GM23338 (cell line): ENCODE measurements at regions not wholly inside any gene's neighbourhood (a gene's known extent, or its start where the extent isn't known, plus 50 kb on each side); places are given as distances from the start of the nearest gene placed in this dataset.

ENCODE experiments used
- ATAC-seq: fragments of 200-7000 bp; cut with Tn5 transposase; 3 replicates; pipeline ENCODE4 v1.9.1; 2020
- DNase-seq: peaks from one replicate; pipeline ENCODE4 v3.0.0-alpha.2; 2015; ENCODE audit warnings: low spot score
- H2AFZ ChIP-seq: fragments of 200-600 bp; sonication (generic); 2 replicates; pipeline ENCODE4 v1.8.0; 2016; ENCODE audit warnings: antibody characterized with exemption, mild to moderate bottlenecking, moderate library complexity
- H3F3A ChIP-seq: fragments of 200-600 bp; sonication (generic); replicated peaks from 2 replicates; pipeline ENCODE4 v1.8.0; 2017; ENCODE audit warnings: antibody characterized with exemption, mixed run types, low read depth
- H3K27ac ChIP-seq: fragments of 200-600 bp; sonication (generic); 2 replicates; pipeline ENCODE4 v1.6.1; 2016; ENCODE audit warnings: low read depth
- H3K27me3 ChIP-seq: fragments of 200-600 bp; sonication (generic); 2 replicates; pipeline ENCODE4 v1.8.0; 2016; ENCODE audit warnings: mild to moderate bottlenecking, mixed run types, moderate library complexity; ENCODE audit not compliant: insufficient read depth
- H3K36me3 ChIP-seq: fragments of 200-600 bp; sonication (generic); 2 replicates; pipeline ENCODE4 v1.8.0; 2016; ENCODE audit warnings: mild to moderate bottlenecking; ENCODE audit not compliant: insufficient read depth
- H3K4me1 ChIP-seq: fragments of 200-600 bp; sonication (generic); 2 replicates; pipeline ENCODE4 v1.8.0; 2016; ENCODE audit warnings: mild to moderate bottlenecking, moderate library complexity; ENCODE audit not compliant: insufficient read depth
- H3K4me2 ChIP-seq: fragments of 200-600 bp; sonication (generic); 2 replicates; pipeline ENCODE4 v1.7.1; 2017; ENCODE audit warnings: mixed run types
- H3K4me3 ChIP-seq: fragments of 200-600 bp; sonication (generic); 2 replicates; pipeline ENCODE4 v1.6.1; 2016; ENCODE audit warnings: mixed run types
- H3K79me2 ChIP-seq: fragments of 200-600 bp; sonication (generic); replicated peaks from 2 replicates; pipeline ENCODE4 v1.8.0; 2017; ENCODE audit warnings: mild to moderate bottlenecking; ENCODE audit not compliant: insufficient read depth
- H3K9me2 ChIP-seq: fragments of 200-600 bp; sonication (generic); 2 replicates; pipeline ENCODE4 v1.8.0; 2017; ENCODE audit not compliant: insufficient read depth
- H4K20me1 ChIP-seq: fragments of 200-600 bp; sonication (generic); replicated peaks from 2 replicates; pipeline ENCODE4 v1.8.0; 2017; ENCODE audit warnings: mild to moderate bottlenecking; ENCODE audit not compliant: insufficient read depth
- H3K27ac Mint-ChIP-seq: 2 replicates; pipeline ENCODE4 v1.8.0; 2020; ENCODE audit warnings: inconsistent platforms, mild to moderate bottlenecking, moderate library complexity, mixed read lengths
- H3K27me3 Mint-ChIP-seq: 3 replicates; pipeline ENCODE4 v1.8.0; 2022; ENCODE audit warnings: low read depth, mild to moderate bottlenecking, moderate library complexity, mixed read lengths, inconsistent platforms; ENCODE audit not compliant: insufficient read depth, poor library complexity
- H3K36me3 Mint-ChIP-seq: 3 replicates; pipeline ENCODE4 v1.8.0; 2021; ENCODE audit warnings: low read depth, mild to moderate bottlenecking, inconsistent platforms, moderate library complexity, mixed read lengths
- H3K4me1 Mint-ChIP-seq: 3 replicates; pipeline ENCODE4 v1.8.0; 2020; ENCODE audit warnings: mild to moderate bottlenecking, inconsistent platforms, mixed read lengths
- H3K4me3 Mint-ChIP-seq: 3 replicates; pipeline ENCODE4 v1.8.0; 2021; ENCODE audit warnings: moderate library complexity, mild to moderate bottlenecking, inconsistent platforms, mixed read lengths
- H3K9me3 Mint-ChIP-seq: 3 replicates; pipeline ENCODE4 v1.8.0; 2020; ENCODE audit warnings: moderate library complexity, mild to moderate bottlenecking, inconsistent platforms, mixed read lengths
- CREB1 ChIP-seq: fragments of 250-450 bp; sonication (Bioruptor Pico); IDR thresholded peaks from 2 replicates; pipeline ENCODE4 v1.5.0; 2020; ENCODE audit warnings: low read depth, mild to moderate bottlenecking, moderate library complexity
- REST ChIP-seq: IDR thresholded peaks from one replicate; pipeline ENCODE4 v1.6.1; 2018; ENCODE audit warnings: antibody characterized with exemption; ENCODE audit not compliant: unreplicated experiment
- STAT1 ChIP-seq: IDR thresholded peaks from one replicate; pipeline ENCODE4 v1.6.1; 2016; ENCODE audit warnings: antibody characterized with exemption; ENCODE audit not compliant: unreplicated experiment
- ZNF114 ChIP-seq: fragments of 250-450 bp; sonication (Bioruptor Pico); IDR thresholded peaks from 2 replicates; pipeline ENCODE4 v1.5.0; 2020; ENCODE audit warnings: mild to moderate bottlenecking, moderate library complexity
- ZNF331 ChIP-seq: fragments of 250-450 bp; sonication (Bioruptor Pico); IDR thresholded peaks from 2 replicates; pipeline ENCODE4 v1.5.0; 2020; ENCODE audit warnings: low read depth, mild to moderate bottlenecking, moderate library complexity
- TF ChIP-seq, protein P1 (sequence below): IDR thresholded peaks from 2 replicates; pipeline ENCODE4 v1.6.1; 2016; ENCODE audit warnings: antibody characterized with exemption
- TF ChIP-seq, protein P2 (sequence below): fragments of 250-450 bp; sonication (Bioruptor Pico); IDR thresholded peaks from 2 replicates; pipeline ENCODE4 v1.5.0; 2020; ENCODE audit warnings: mild to moderate bottlenecking, moderate library complexity

DNA sequence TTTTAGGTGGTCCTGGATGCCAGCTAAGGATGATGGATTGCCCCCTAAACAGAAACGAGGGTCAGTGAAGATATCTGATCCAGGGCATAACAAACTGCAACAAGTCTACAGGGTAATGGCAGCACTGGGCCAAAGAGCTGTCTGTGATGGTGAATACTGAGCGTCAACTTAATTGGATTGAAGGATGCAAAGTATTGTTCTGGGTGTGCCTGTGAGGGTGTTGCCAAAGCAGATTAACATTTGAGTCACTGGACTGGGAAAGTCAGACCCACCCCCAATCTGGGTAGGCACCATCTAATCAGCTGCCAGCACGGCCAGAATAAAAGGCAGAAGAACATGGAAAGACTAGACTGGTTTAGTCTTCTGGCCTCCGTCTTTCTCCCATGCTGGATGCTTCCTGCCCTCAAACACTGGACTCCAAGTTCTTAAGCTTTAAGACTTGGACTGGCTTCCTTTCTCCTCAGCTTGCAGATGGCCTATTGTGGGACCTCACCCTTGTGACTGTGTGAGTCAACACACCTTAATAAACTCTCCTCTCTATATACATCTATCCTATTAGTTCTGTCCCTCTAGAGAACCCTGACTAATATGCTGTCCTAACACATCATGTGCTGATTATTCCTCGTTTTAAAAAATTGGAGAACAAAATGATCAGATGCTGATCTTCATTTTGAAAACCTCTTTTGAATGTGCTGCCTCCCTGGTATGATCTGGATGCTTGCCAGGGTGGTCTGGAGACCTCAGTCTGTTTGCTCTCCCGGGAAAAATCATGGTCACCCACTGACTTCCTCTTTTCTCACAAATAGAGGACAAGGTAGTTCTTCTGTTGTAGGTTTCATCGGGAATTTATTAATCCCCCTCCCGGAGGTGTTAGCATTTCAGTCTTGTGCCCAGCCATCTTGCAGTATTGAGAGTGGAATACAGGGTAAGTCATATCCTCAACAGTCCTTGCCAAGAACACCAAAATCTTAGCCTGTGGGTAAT, 234.7 kb downstream of the SETD4 start (continued):
- no peak for TF ChIP-seq REST
- TF ChIP-seq, protein P1, sequence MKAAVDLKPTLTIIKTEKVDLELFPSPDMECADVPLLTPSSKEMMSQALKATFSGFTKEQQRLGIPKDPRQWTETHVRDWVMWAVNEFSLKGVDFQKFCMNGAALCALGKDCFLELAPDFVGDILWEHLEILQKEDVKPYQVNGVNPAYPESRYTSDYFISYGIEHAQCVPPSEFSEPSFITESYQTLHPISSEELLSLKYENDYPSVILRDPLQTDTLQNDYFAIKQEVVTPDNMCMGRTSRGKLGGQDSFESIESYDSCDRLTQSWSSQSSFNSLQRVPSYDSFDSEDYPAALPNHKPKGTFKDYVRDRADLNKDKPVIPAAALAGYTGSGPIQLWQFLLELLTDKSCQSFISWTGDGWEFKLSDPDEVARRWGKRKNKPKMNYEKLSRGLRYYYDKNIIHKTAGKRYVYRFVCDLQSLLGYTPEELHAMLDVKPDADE = no peak
- no peak for TF ChIP-seq ZNF114
- TF ChIP-seq CREB1 (CRISPR knock-in tag) = no peak

GRCh38 chr21:35824136-35824535, 236.2 kb downstream of the SETD4 start:
- ATAC-seq (no peak), DNase-seq (no peak)
- Histone ChIP-seq H3K36me3 (no peaks in the 10 kb centered on the region), H3F3A (no peaks in the 10 kb centered on the region), H3K4me2 (no peak overlapping the region), H3K27me3 (no peaks in the 10 kb centered on the region), H4K20me1 (no peaks in the 10 kb centered on the region), H3K9me2 (no peaks in the 10 kb centered on the region), H2AFZ (no peak overlapping the region), H3K27ac (no peak overlapping the region), H3K4me3 (no peak overlapping the region), H3K4me1 (no peaks in the 10 kb centered on the region), H3K79me2 (no peaks in the 10 kb centered on the region)
- Mint-ChIP-seq H3K4me3 (no peak overlapping the region), H3K9me3 (peaks cover 5% of the 10 kb centered on the region; the same call in 1 of the 3 replicates), H3K27ac (no peak overlapping the region), H3K4me1 (peaks cover 6% of the 10 kb centered on the region), H3K27me3 (peaks cover 4% of the 10 kb centered on the region), H3K36me3 (no peaks in the 10 kb centered on the region; the same call in 2 of the 3 replicates)
- TF ChIP-seq ZNF114 (no peak), STAT1 (no peak), ZNF331 (CRISPR knock-in tag) (no peak), CREB1 (CRISPR knock-in tag) (no peak)
- TF ChIP-seq, protein P2, sequence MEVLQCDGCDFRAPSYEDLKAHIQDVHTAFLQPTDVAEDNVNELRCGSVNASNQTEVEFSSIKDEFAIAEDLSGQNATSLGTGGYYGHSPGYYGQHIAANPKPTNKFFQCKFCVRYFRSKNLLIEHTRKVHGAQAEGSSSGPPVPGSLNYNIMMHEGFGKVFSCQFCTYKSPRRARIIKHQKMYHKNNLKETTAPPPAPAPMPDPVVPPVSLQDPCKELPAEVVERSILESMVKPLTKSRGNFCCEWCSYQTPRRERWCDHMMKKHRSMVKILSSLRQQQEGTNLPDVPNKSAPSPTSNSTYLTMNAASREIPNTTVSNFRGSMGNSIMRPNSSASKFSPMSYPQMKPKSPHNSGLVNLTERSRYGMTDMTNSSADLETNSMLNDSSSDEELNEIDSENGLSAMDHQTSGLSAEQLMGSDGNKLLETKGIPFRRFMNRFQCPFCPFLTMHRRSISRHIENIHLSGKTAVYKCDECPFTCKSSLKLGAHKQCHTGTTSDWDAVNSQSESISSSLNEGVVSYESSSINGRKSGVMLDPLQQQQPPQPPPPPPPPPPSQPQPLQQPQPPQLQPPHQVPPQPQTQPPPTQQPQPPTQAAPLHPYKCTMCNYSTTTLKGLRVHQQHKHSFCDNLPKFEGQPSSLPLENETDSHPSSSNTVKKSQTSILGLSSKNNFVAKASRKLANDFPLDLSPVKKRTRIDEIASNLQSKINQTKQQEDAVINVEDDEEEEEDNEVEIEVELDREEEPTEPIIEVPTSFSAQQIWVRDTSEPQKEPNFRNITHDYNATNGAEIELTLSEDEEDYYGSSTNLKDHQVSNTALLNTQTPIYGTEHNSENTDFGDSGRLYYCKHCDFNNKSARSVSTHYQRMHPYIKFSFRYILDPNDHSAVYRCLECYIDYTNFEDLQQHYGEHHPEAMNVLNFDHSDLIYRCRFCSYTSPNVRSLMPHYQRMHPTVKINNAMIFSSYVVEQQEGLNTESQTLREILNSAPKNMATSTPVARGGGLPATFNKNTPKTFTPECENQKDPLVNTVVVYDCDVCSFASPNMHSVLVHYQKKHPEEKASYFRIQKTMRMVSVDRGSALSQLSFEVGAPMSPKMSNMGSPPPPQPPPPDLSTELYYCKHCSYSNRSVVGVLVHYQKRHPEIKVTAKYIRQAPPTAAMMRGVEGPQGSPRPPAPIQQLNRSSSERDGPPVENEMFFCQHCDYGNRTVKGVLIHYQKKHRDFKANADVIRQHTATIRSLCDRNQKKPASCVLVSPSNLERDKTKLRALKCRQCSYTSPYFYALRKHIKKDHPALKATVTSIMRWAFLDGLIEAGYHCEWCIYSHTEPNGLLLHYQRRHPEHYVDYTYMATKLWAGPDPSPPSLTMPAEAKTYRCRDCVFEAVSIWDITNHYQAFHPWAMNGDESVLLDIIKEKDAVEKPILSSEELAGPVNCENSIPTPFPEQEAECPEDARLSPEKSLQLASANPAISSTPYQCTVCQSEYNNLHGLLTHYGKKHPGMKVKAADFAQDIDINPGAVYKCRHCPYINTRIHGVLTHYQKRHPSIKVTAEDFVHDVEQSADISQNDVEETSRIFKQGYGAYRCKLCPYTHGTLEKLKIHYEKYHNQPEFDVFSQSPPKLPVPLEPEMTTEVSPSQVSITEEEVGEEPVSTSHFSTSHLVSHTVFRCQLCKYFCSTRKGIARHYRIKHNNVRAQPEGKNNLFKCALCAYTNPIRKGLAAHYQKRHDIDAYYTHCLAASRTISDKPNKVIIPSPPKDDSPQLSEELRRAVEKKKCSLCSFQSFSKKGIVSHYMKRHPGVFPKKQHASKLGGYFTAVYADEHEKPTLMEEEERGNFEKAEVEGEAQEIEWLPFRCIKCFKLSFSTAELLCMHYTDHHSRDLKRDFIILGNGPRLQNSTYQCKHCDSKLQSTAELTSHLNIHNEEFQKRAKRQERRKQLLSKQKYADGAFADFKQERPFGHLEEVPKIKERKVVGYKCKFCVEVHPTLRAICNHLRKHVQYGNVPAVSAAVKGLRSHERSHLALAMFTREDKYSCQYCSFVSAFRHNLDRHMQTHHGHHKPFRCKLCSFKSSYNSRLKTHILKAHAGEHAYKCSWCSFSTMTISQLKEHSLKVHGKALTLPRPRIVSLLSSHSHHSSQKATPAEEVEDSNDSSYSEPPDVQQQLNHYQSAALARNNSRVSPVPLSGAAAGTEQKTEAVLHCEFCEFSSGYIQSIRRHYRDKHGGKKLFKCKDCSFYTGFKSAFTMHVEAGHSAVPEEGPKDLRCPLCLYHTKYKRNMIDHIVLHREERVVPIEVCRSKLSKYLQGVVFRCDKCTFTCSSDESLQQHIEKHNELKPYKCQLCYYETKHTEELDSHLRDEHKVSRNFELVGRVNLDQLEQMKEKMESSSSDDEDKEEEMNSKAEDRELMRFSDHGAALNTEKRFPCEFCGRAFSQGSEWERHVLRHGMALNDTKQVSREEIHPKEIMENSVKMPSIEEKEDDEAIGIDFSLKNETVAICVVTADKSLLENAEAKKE = no peak
- TF ChIP-seq, protein P1 = no peak
